CD14-positive monocyte (primary cell): ENCODE measurements at regions not wholly inside any gene's neighbourhood (a gene's known extent, or its start where the extent isn't known, plus 50 kb on each side); places are given as distances from the start of the nearest gene placed in this dataset.

ENCODE experiments used
- DNase-seq, 3 donors: peaks; one replicate each; pipeline ENCODE4 v3.0.0-alpha.2; 2011 to 2022
- H2AFZ ChIP-seq: 2 replicates; pipeline ENCODE4 v1.6.0; 2012; ENCODE audit warnings: mild to moderate bottlenecking, low read depth, low read length, inconsistent platforms; ENCODE audit not compliant: insufficient read depth, poor library complexity, severe bottlenecking
- H3K27ac ChIP-seq, 2 donors: 1 replicate in 1 of 2; 2 replicates in 1 of 2; pipeline ENCODE4 v1.5.1; 2012 to 2013; ENCODE audit warnings: low read length in 2 of 2, control low read depth in 1 of 2, inconsistent platforms in 1 of 2, low read depth in 1 of 2, mild to moderate bottlenecking in 1 of 2
- H3K27me3 ChIP-seq, 2 donors: one replicate each; pipeline versions ENCODE4 v1.6.0 to v1.6.1; 2011 to 2013; ENCODE audit warnings: low read length in 2 of 2; ENCODE audit not compliant: control insufficient read depth in 2 of 2, insufficient read depth in 2 of 2
- H3K36me3 ChIP-seq, 2 donors: replicated peaks in 1 of 2; 1 replicate in 1 of 2; 2 replicates in 1 of 2; pipeline versions ENCODE4 v1.5.1 to v1.6.1; 2012 to 2013; ENCODE audit warnings: low read length in 2 of 2, control low read depth in 1 of 2, inconsistent platforms in 1 of 2, mild to moderate bottlenecking in 1 of 2; ENCODE audit not compliant: insufficient read depth in 2 of 2, control insufficient read depth in 1 of 2
- H3K4me1 ChIP-seq, 2 donors: 1 replicate in 1 of 2; 2 replicates in 1 of 2; pipeline versions ENCODE4 v1.5.1 to v1.6.1; 2012 to 2013; ENCODE audit warnings: low read length in 2 of 2, control low read depth in 1 of 2, inconsistent platforms in 1 of 2, mild to moderate bottlenecking in 1 of 2, moderate library complexity in 1 of 2; ENCODE audit not compliant: insufficient read depth in 2 of 2, control insufficient read depth in 1 of 2
- H3K4me2 ChIP-seq: replicated peaks from 2 replicates; pipeline ENCODE3; 2012; ENCODE audit warnings: low read length, moderate library complexity, mild to moderate bottlenecking; ENCODE audit not compliant: poor library complexity, severe bottlenecking; ENCODE audit errors: extremely low read depth
- H3K4me3 ChIP-seq, 3 experiments: fragments of 200-600 bp in 1 of 3; sonication (generic) in 1 of 3; replicated peaks in 1 of 3; 1 replicate in 2 of 3; 2 replicates in 1 of 3; pipeline ENCODE4 v1.5.1; 2011 to 2013; ENCODE audit warnings: low read length in 3 of 3, mild to moderate bottlenecking in 3 of 3, control low read depth in 2 of 3, low read depth in 2 of 3, inconsistent platforms in 1 of 3, moderate library complexity in 1 of 3
- H3K79me2 ChIP-seq: 2 replicates; pipeline ENCODE4 v1.6.0; 2012; ENCODE audit warnings: mild to moderate bottlenecking, control low read depth, inconsistent platforms, low read length, moderate library complexity; ENCODE audit not compliant: insufficient read depth
- H3K9ac ChIP-seq: 2 replicates; pipeline ENCODE4 v1.6.0; 2017; ENCODE audit warnings: low read length, mild to moderate bottlenecking; ENCODE audit not compliant: insufficient read depth, poor library complexity, severe bottlenecking
- H3K9me3 ChIP-seq, 2 donors: replicated peaks in 1 of 2; 1 replicate in 1 of 2; 2 replicates in 1 of 2; pipeline versions ENCODE4 v1.5.1 to v1.6.1; 2012 to 2013; ENCODE audit warnings: low read length in 2 of 2, control low read depth in 1 of 2; ENCODE audit not compliant: control insufficient read depth in 1 of 2, insufficient read depth in 1 of 2
- H4K20me1 ChIP-seq: 2 replicates; pipeline ENCODE4 v1.6.0; 2012; ENCODE audit warnings: mild to moderate bottlenecking, low read length, control low read depth, moderate library complexity; ENCODE audit not compliant: insufficient read depth
- H3K27ac Mint-ChIP-seq, 7 donors: one replicate each; pipeline ENCODE4 v1.8.0; 2020; ENCODE audit warnings: mild to moderate bottlenecking in 7 of 7, mixed read lengths in 7 of 7, moderate library complexity in 6 of 7, inconsistent platforms in 2 of 7
- H3K27me3 Mint-ChIP-seq, 3 donors: one replicate each; pipeline ENCODE4 v1.8.0; 2021 to 2022; ENCODE audit warnings: low read depth in 3 of 3, mild to moderate bottlenecking in 3 of 3, mixed read lengths in 3 of 3, moderate library complexity in 3 of 3, inconsistent platforms in 1 of 3
- H3K36me3 Mint-ChIP-seq, 2 donors: one replicate each; pipeline ENCODE4 v1.8.0; 2020; ENCODE audit warnings: mixed read lengths in 2 of 2, inconsistent platforms in 1 of 2, mild to moderate bottlenecking in 1 of 2
- H3K4me1 Mint-ChIP-seq: one replicate; pipeline ENCODE4 v1.8.0; 2020; ENCODE audit warnings: mild to moderate bottlenecking, mixed read lengths
- H3K4me3 Mint-ChIP-seq, 2 donors: one replicate each; pipeline ENCODE4 v1.8.0; 2020; ENCODE audit warnings: mild to moderate bottlenecking in 2 of 2, mixed read lengths in 2 of 2, moderate library complexity in 1 of 2
- H3K9me3 Mint-ChIP-seq, 7 donors: one replicate each; pipeline ENCODE4 v1.8.0; 2020 to 2022; ENCODE audit warnings: mixed read lengths in 7 of 7, mild to moderate bottlenecking in 6 of 7, moderate library complexity in 6 of 7, inconsistent platforms in 2 of 7
- WGBS: methylation state at CpG from one replicate; pipeline ENCODE4 v1.1.5; 2013; ENCODE audit warnings: missing lambda C conversion rate; ENCODE audit not compliant: insufficient coverage; 5-methylcytosine and 5-hydroxymethylcytosine counted together
- intact Hi-C, 2 donors: fragments of 100-400 bp; cut with micrococcal nuclease; formaldehyde crosslinking; loops; one replicate each; pipeline versions ENCODE4 v1.15.0 to v1.15.1; 2023
- TF ChIP-seq, protein P1 (sequence below): fragments of 200-600 bp; IDR thresholded peaks from one replicate; pipeline ENCODE4 v1.8.0; 2022; ENCODE audit warnings: antibody characterized with exemption, mild to moderate bottlenecking

DNA sequence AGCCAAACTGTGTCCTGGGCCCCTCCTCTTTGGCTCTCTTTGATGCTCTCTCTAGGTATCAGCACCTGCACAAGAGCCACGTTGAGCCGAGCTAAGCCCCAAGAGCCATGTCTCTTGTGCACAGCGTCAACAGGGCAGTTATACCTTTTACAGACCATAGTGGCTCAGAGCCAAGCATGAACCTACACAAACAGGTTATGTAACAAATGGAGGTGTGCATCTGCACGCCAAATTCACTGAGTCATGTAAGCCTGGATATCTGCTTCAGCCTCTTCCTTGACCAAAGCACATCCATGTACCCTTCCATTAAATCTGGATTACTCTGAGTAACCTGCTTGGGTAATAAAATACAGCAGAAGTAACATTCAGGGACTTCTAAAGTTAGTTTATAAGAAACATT is 509.7 kb downstream of the NAV3 start:
- intact Hi-C loops = no loop called here
- Histone ChIP-seq H4K20me1 (no peaks in the 10 kb centered on the region), H3K36me3 (no peaks in the 10 kb centered on the region), H3K79me2 (no peaks in the 10 kb centered on the region), H3K27me3 (no peaks in the 10 kb centered on the region), H3K9ac (no peak overlapping the region), H3K4me2 (no peak overlapping the region), H3K9me3 (peaks cover 4 to 9% of the 10 kb centered on the region in 2 donors), H3K27ac (no peak overlapping the region), H3K4me3 (no peak overlapping the region), H2AFZ (no peak overlapping the region), H3K4me1 (no peaks in the 10 kb centered on the region)
- H3K4me3 Mint-ChIP-seq = no peak overlapping the region
- H3K9me3 Mint-ChIP-seq = peaks cover 0 to 4% (median 3%) of the 10 kb centered on the region in 7 donors
- H3K27ac Mint-ChIP-seq = no peak overlapping the region
- 81% methylated on average over 3 of the region's 4 CpGs for WGBS
- no peaks in the 10 kb centered on the region for H3K36me3 Mint-ChIP-seq
- peaks cover 2 to 3% (median 2%) of the 10 kb centered on the region in 3 donors for H3K27me3 Mint-ChIP-seq
- TF ChIP-seq, protein P1, sequence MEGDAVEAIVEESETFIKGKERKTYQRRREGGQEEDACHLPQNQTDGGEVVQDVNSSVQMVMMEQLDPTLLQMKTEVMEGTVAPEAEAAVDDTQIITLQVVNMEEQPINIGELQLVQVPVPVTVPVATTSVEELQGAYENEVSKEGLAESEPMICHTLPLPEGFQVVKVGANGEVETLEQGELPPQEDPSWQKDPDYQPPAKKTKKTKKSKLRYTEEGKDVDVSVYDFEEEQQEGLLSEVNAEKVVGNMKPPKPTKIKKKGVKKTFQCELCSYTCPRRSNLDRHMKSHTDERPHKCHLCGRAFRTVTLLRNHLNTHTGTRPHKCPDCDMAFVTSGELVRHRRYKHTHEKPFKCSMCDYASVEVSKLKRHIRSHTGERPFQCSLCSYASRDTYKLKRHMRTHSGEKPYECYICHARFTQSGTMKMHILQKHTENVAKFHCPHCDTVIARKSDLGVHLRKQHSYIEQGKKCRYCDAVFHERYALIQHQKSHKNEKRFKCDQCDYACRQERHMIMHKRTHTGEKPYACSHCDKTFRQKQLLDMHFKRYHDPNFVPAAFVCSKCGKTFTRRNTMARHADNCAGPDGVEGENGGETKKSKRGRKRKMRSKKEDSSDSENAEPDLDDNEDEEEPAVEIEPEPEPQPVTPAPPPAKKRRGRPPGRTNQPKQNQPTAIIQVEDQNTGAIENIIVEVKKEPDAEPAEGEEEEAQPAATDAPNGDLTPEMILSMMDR = no peak
- H3K4me1 Mint-ChIP-seq = no peaks in the 10 kb centered on the region
- DNase-seq = no peak

DNA sequence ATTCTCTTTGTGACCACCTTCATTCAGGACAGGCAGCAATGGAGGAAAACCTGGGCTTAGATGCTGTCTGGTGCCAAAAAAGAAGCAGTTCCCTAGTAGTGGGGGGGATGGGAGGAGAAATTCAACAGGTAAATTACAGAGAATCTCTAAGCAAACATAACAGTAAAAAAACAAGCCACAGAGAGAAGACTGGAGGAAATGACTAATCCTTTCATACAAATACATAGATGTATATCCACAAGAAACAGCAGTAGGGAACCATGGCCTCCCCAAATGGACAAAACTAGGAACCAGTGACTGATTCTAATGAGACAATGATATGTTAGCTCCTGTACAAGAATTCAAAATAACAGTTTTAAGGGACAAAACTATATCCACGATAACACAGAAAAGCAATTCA is 513.0 kb downstream of the NAV3 start:
- no peak overlapping the region for H3K4me2 ChIP-seq
- no peak overlapping the region for H3K27ac ChIP-seq
- TF ChIP-seq, protein P1 = no peak
- H3K9ac ChIP-seq = no peak overlapping the region
- no peak overlapping the region for H3K4me3 ChIP-seq
- WGBS = no CpG with 5 or more reads among the region's 1 CpG
- peaks cover 4 to 6% of the 10 kb centered on the region in 2 donors for H3K9me3 ChIP-seq
- no peak overlapping the region for H3K27ac Mint-ChIP-seq
- H3K36me3 ChIP-seq = no peaks in the 10 kb centered on the region
- no peaks in the 10 kb centered on the region for H3K4me1 ChIP-seq
- no peaks in the 10 kb centered on the region for H3K36me3 Mint-ChIP-seq
- H2AFZ ChIP-seq = no peak overlapping the region
- H3K27me3 ChIP-seq = no peaks in the 10 kb centered on the region
- H3K9me3 Mint-ChIP-seq = peaks cover 2 to 4% (median 3%) of the 10 kb centered on the region in 7 donors
- intact Hi-C loops = no loop called here
- no peaks in the 10 kb centered on the region for H3K79me2 ChIP-seq
- H4K20me1 ChIP-seq = no peaks in the 10 kb centered on the region
- H3K4me3 Mint-ChIP-seq = no peak overlapping the region
- H3K27me3 Mint-ChIP-seq = peaks cover 2 to 3% (median 2%) of the 10 kb centered on the region in 3 donors
- H3K4me1 Mint-ChIP-seq = no peaks in the 10 kb centered on the region
- no peak for DNase-seq
